HFFc6 (cell line): ENCODE measurements at regions not wholly inside any gene's neighbourhood (a gene's known extent, or its start where the extent isn't known, plus 50 kb on each side); places are given as distances from the start of the nearest gene placed in this dataset.

Experiments used
- DNase-seq: peaks from one replicate; pipeline ENCODE4 v3.0.0-alpha.2; 2018
- H3K27ac Mint-ChIP-seq: 2 replicates; pipeline ENCODE4 v1.8.0; 2020; ENCODE audit warnings: mild to moderate bottlenecking, mixed read lengths
- H3K27me3 Mint-ChIP-seq: 2 replicates; pipeline ENCODE4 v1.8.0; 2021; ENCODE audit warnings: mild to moderate bottlenecking, moderate library complexity, mixed read lengths; ENCODE audit not compliant: insufficient read depth
- H3K36me3 Mint-ChIP-seq: 2 replicates; pipeline ENCODE4 v1.8.0; 2021; ENCODE audit warnings: low read depth, mixed read lengths
- H3K4me1 Mint-ChIP-seq: 2 replicates; pipeline ENCODE4 v1.8.0; 2020; ENCODE audit warnings: low read depth, mixed read lengths
- H3K4me3 Mint-ChIP-seq: 2 replicates; pipeline ENCODE4 v1.8.0; 2020; ENCODE audit warnings: mild to moderate bottlenecking, moderate library complexity, mixed read lengths
- H3K9me3 Mint-ChIP-seq: 2 replicates; pipeline ENCODE4 v1.8.0; 2020; ENCODE audit warnings: mild to moderate bottlenecking, mixed read lengths
- TF ChIP-seq, protein P1 (sequence below): fragments of 200-600 bp; sonication (generic); IDR thresholded peaks from 2 replicates; pipeline ENCODE4 v1.5.0; 2021; ENCODE audit warnings: antibody characterized with exemption, mild to moderate bottlenecking

DNA sequence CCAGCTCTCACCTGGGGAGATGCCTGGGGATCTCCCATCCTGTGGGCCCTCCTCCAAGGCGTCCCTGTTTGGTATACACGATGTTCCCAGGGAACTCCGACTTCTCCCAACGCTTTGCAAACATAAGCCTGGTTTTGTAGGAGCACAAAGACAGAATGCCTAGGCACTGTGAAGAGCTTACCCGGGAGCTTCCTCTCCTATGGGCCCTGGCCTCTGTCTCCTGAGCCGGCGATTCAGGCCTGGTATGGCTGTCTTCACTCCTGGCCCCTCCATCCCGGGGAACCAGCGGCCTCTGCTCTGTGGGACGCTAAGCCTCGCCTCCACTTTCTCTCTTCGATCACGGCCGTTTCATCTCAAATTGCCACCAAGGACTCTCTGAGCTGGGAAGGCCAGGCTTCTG lies 59.6 kb upstream of the ACTRT2 start:
- no peak for DNase-seq
- H3K9me3 Mint-ChIP-seq: peaks cover 54% of the 10 kb centered on the region
- H3K4me3 Mint-ChIP-seq: no peak overlapping the region
- no peaks in the 10 kb centered on the region for H3K4me1 Mint-ChIP-seq
- H3K27ac Mint-ChIP-seq: no peak overlapping the region
- TF ChIP-seq, protein P1, sequence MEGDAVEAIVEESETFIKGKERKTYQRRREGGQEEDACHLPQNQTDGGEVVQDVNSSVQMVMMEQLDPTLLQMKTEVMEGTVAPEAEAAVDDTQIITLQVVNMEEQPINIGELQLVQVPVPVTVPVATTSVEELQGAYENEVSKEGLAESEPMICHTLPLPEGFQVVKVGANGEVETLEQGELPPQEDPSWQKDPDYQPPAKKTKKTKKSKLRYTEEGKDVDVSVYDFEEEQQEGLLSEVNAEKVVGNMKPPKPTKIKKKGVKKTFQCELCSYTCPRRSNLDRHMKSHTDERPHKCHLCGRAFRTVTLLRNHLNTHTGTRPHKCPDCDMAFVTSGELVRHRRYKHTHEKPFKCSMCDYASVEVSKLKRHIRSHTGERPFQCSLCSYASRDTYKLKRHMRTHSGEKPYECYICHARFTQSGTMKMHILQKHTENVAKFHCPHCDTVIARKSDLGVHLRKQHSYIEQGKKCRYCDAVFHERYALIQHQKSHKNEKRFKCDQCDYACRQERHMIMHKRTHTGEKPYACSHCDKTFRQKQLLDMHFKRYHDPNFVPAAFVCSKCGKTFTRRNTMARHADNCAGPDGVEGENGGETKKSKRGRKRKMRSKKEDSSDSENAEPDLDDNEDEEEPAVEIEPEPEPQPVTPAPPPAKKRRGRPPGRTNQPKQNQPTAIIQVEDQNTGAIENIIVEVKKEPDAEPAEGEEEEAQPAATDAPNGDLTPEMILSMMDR: no peak
- peaks cover 4% of the 10 kb centered on the region; the same call in 1 of the 2 replicates for H3K27me3 Mint-ChIP-seq
- H3K36me3 Mint-ChIP-seq: no peaks in the 10 kb centered on the region; the same call in 1 of the 2 replicates

DNA sequence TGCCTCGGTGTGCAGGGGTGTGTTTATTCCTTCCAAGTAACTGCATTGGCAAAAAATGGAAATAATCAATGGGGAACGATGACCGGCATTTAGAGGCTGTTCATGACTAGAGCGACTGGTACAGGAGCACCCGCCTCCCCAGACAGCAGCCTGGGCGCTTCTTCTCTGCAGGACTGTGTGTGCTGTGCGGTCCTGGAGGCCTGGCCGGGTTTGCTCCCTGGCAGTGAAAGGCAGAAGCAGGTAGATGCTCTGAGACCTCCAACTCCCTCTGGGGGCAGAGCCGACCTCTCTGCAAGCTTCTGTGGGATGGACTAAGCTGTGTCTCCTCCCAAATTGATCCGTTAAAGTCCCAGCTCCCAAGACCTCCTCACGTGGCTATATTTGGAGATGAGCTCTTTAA lies 59.2 kb upstream of the ACTRT2 start:
- peaks cover 51% of the 10 kb centered on the region for H3K9me3 Mint-ChIP-seq
- H3K27me3 Mint-ChIP-seq: peaks cover 4% of the 10 kb centered on the region; the same call in 1 of the 2 replicates
- H3K4me1 Mint-ChIP-seq: no peaks in the 10 kb centered on the region
- TF ChIP-seq, protein P1: no peak
- no peaks in the 10 kb centered on the region; the same call in 1 of the 2 replicates for H3K36me3 Mint-ChIP-seq
- no peak overlapping the region for H3K27ac Mint-ChIP-seq
- DNase-seq: no peak
- no peak overlapping the region for H3K4me3 Mint-ChIP-seq

DNA sequence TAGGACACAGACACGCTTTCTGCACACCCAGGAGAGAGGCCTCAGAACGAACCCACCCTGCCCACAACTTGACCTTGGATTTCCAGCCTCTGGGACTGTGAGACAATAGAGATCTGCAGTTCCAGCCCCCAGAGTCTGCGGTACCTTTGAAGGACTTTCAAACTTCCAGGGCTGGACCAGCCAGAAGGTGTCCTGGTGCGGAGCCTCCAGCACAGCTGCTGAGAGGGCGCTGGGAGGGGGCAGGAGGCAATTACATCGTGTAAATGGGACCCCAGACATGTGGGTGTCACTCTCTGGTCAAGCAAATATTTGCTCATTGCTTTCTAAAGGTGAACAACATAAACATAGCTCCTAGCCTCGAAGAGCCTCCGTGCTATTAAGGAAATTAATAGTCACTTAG lies 58.7 kb upstream of the ACTRT2 start:
- Mint-ChIP-seq H3K27ac (no peak overlapping the region), H3K4me3 (no peak overlapping the region), H3K27me3 (peaks cover 4% of the 10 kb centered on the region; the same call in 1 of the 2 replicates), H3K4me1 (no peaks in the 10 kb centered on the region), H3K9me3 (peaks cover 47% of the 10 kb centered on the region), H3K36me3 (no peaks in the 10 kb centered on the region; the same call in 1 of the 2 replicates)
- no peak for DNase-seq
- TF ChIP-seq, protein P1: no peak

DNA sequence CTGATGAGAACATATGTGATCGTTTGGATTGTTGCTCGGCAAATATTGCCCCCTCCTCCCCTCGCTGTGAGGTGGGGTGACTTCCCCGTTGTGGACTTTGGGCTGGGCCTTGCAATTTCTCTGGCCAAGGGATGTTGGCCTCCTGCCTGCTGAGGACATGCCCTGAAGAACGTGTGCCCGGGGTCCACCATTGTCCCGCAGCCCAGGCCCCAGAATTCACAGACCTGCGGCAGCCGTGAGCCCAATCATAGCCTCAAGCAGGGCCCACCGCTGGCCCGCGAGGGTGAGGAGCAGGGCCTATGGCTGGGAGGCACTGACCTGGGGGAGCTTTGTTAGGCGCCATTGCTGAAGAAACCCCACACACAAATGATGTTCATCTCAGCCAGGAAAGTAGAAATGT lies 58.3 kb upstream of the ACTRT2 start:
- Mint-ChIP-seq H3K4me1 (no peaks in the 10 kb centered on the region), H3K27ac (no peak overlapping the region), H3K27me3 (peaks cover 4% of the 10 kb centered on the region; the same call in 1 of the 2 replicates), H3K9me3 (peaks cover 46% of the 10 kb centered on the region), H3K4me3 (no peak overlapping the region), H3K36me3 (no peaks in the 10 kb centered on the region; the same call in 1 of the 2 replicates)
- DNase-seq: no peak
- TF ChIP-seq, protein P1: no peak

DNA sequence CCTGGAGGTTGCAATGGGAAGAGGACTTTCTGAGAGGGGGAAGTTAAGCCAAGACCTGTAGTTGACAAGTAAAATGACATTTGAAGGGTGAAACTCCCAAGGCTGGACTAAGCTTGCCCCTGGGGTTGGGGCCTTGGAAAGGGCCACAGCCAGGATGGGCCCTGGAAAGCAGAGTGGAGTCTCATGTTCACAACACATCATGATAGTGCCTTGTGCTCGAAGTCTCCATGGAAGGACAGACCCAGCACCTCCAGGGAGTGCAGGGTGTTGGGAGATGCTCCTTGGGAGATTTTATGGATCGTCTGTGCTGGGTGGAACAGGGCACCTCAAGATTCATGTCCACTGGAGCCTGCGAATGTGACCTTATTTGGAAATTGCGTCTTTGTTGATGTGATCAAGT lies 55.6 kb upstream of the ACTRT2 start:
- TF ChIP-seq, protein P1: no peak
- Mint-ChIP-seq H3K27me3 (peaks cover 4% of the 10 kb centered on the region; the same call in 1 of the 2 replicates), H3K4me3 (no peak overlapping the region), H3K27ac (no peak overlapping the region), H3K9me3 (peaks cover 43% of the 10 kb centered on the region), H3K36me3 (no peaks in the 10 kb centered on the region; the same call in 1 of the 2 replicates), H3K4me1 (no peaks in the 10 kb centered on the region)
- DNase-seq: no peak
